ENCODE measurements at regions not wholly inside any gene's neighbourhood (a gene's known extent, or its start where the extent isn't known, plus 50 kb on each side); places are given as distances from the start of the nearest gene placed in this dataset.

GRCh38 chr12:58301730-58302122, 360.4 kb downstream of the ATP23 start:
- no peak for TF ChIP-seq CTCF (IDR thresholded peaks at IDR 0.05; ENCODE audit: borderline replicate concordance, extremely low read depth, low read length, poor library complexity, severe bottlenecking)
- TF ChIP-seq EZH2 (IDR thresholded peaks at IDR 0.05; ENCODE audit: borderline replicate concordance, low read depth, low read length, severe bottlenecking), result no peak
